ENCODE measurements at regions not wholly inside any gene's neighbourhood (a gene's known extent, or its start where the extent isn't known, plus 50 kb on each side); places are given as distances from the start of the nearest gene placed in this dataset.

DNA sequence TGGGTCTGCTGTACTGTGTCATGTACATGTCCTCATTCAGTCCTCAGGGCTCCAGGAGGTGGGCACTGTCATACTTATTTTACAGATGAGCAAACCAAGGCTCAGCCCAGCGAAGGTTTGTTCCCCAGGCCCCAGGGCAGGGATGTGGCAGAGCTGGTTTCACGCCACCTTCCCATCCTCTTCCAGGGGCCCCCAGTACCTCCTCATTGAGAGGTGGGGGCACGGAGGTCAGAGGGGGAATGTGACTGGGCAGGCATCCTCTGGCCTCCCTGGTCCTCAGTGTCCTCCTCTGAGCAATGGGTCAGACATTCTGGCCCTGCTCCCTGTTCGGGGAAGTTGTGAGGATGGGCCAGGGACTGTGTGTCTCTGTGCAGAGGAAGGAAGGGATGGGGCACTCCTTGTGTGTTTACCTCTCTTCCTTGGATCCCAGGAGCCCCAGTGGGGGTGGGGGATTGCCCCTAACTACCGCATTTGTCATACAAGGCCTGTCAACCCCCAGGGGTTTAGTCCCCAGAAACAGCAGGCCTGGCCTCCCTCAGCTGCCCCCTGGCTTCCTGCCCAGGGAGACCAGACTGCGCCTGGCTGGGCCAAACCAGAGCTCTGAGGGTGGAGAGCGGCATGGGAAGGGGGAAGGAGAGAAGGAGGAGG, 65.9 kb upstream of the LCTL start (continued):
- TF ChIP-seq, protein P1, sequence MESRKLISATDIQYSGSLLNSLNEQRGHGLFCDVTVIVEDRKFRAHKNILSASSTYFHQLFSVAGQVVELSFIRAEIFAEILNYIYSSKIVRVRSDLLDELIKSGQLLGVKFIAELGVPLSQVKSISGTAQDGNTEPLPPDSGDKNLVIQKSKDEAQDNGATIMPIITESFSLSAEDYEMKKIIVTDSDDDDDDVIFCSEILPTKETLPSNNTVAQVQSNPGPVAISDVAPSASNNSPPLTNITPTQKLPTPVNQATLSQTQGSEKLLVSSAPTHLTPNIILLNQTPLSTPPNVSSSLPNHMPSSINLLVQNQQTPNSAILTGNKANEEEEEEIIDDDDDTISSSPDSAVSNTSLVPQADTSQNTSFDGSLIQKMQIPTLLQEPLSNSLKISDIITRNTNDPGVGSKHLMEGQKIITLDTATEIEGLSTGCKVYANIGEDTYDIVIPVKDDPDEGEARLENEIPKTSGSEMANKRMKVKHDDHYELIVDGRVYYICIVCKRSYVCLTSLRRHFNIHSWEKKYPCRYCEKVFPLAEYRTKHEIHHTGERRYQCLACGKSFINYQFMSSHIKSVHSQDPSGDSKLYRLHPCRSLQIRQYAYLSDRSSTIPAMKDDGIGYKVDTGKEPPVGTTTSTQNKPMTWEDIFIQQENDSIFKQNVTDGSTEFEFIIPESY (IDR thresholded peaks at IDR 0.05; ENCODE audit: extremely low read depth, insufficient replicate concordance, low read length) = no peak
- TF ChIP-seq EZH2 (IDR thresholded peaks at IDR 0.05) (no peak), ZNF274 (IDR thresholded peaks at IDR 0.05; ENCODE audit: low read depth, low read length) (no peak), SP1 (IDR thresholded peaks at IDR 0.05; ENCODE audit: low read depth) (no peak), ELF1 (IDR thresholded peaks at IDR 0.05; ENCODE audit: borderline replicate concordance, low read depth) (no peak)

- no peaks in the 10 kb centered on the region for H3K36me3 ChIP-seq (ENCODE audit: control insufficient read depth in 1 of 2, insufficient read depth in 2 of 2, low read length in 2 of 2)
- ChIA-PET POLR2A (no interaction called here), RAD21 (ENCODE audit: low non-redundant PET in 1 of 2, low total read pairs in 2 of 2, uncharacterized antibody in 2 of 2, unreplicated experiment in 2 of 2) (no interaction called here), CTCF (no interaction called here)
- no peaks in the 10 kb centered on the region for H3K79me2 ChIP-seq (ENCODE audit: insufficient read depth, low read length)
- ATAC-seq (0 out of 2 replicates have a peak, but pooled peaks have one; percentile 18), DNase-seq (ENCODE audit: low read depth, low spot score) (no peak)
- H3K27ac ChIP-seq (ENCODE audit: low read depth, low read length) = no peak overlapping the region
- H3K4me3 ChIP-seq (replicated peaks in 1 of 2; ENCODE audit: low read depth in 1 of 2, low read length in 2 of 2) = no peak overlapping the region
- H4K20me1 ChIP-seq (ENCODE audit: insufficient read depth) = no peaks in the 10 kb centered on the region
- H3K9ac ChIP-seq (ENCODE audit: low read length) = no peak overlapping the region
- intact Hi-C loops (cut with micrococcal nuclease) = no loop called here
- H3K9me2 ChIP-seq (ENCODE audit: insufficient read depth) = no peaks in the 10 kb centered on the region
- no peaks in the 10 kb centered on the region for H3K9me3 ChIP-seq (ENCODE audit: control insufficient read depth in 1 of 2, insufficient read depth in 1 of 2, low read depth in 1 of 2, low read length in 2 of 2)
- H3K4me2 ChIP-seq (ENCODE audit: low read length) = no peak overlapping the region
- no TSS peak for BruUV-seq (replicated peaks)
- no peaks in the 10 kb centered on the region for H3K4me1 ChIP-seq (ENCODE audit: control insufficient read depth in 1 of 2, insufficient read depth in 2 of 2, low read length in 2 of 2)
- H2AFZ ChIP-seq (ENCODE audit: low read depth, low read length, poor library complexity, severe bottlenecking) = no peak overlapping the region
- no peaks in the 10 kb centered on the region for H3K27me3 ChIP-seq (ENCODE audit: insufficient read depth, low read length)
- TF ChIP-seq, protein P2, sequence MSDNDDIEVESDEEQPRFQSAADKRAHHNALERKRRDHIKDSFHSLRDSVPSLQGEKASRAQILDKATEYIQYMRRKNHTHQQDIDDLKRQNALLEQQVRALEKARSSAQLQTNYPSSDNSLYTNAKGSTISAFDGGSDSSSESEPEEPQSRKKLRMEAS (IDR thresholded peaks at IDR 0.05) = no peak
- TF ChIP-seq YY1 (IDR thresholded peaks at IDR 0.05; ENCODE audit: extremely low read depth, insufficient replicate concordance, low read depth, low read length) (no peak), CBX3 (IDR thresholded peaks at IDR 0.05; ENCODE audit: low read depth) (no peak), POLR2A (IDR thresholded peaks at IDR 0.05; ENCODE audit: borderline replicate concordance, extremely low read depth, insufficient read depth, insufficient read length) (no peak), TCF7L2 (IDR thresholded peaks at IDR 0.05; ENCODE audit: borderline replicate concordance, extremely low read depth, insufficient read depth, insufficient read length) (no peak), FOSL1 (IDR thresholded peaks at IDR 0.05; ENCODE audit: low read depth) (no peak), EZH2phosphoT487 (IDR thresholded peaks at IDR 0.05; ENCODE audit: borderline replicate concordance) (no peak)
- TF ChIP-seq, protein P3, sequence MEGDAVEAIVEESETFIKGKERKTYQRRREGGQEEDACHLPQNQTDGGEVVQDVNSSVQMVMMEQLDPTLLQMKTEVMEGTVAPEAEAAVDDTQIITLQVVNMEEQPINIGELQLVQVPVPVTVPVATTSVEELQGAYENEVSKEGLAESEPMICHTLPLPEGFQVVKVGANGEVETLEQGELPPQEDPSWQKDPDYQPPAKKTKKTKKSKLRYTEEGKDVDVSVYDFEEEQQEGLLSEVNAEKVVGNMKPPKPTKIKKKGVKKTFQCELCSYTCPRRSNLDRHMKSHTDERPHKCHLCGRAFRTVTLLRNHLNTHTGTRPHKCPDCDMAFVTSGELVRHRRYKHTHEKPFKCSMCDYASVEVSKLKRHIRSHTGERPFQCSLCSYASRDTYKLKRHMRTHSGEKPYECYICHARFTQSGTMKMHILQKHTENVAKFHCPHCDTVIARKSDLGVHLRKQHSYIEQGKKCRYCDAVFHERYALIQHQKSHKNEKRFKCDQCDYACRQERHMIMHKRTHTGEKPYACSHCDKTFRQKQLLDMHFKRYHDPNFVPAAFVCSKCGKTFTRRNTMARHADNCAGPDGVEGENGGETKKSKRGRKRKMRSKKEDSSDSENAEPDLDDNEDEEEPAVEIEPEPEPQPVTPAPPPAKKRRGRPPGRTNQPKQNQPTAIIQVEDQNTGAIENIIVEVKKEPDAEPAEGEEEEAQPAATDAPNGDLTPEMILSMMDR (IDR thresholded peaks at IDR 0.05 in 2 of 3, conservative IDR thresholded peaks at IDR 0.05 in 1 of 3; ENCODE audit: borderline replicate concordance in 1 of 3, insufficient read depth in 1 of 3, low read depth in 2 of 3, low read length in 2 of 3) = no peak
- TF ChIP-seq, protein P4, sequence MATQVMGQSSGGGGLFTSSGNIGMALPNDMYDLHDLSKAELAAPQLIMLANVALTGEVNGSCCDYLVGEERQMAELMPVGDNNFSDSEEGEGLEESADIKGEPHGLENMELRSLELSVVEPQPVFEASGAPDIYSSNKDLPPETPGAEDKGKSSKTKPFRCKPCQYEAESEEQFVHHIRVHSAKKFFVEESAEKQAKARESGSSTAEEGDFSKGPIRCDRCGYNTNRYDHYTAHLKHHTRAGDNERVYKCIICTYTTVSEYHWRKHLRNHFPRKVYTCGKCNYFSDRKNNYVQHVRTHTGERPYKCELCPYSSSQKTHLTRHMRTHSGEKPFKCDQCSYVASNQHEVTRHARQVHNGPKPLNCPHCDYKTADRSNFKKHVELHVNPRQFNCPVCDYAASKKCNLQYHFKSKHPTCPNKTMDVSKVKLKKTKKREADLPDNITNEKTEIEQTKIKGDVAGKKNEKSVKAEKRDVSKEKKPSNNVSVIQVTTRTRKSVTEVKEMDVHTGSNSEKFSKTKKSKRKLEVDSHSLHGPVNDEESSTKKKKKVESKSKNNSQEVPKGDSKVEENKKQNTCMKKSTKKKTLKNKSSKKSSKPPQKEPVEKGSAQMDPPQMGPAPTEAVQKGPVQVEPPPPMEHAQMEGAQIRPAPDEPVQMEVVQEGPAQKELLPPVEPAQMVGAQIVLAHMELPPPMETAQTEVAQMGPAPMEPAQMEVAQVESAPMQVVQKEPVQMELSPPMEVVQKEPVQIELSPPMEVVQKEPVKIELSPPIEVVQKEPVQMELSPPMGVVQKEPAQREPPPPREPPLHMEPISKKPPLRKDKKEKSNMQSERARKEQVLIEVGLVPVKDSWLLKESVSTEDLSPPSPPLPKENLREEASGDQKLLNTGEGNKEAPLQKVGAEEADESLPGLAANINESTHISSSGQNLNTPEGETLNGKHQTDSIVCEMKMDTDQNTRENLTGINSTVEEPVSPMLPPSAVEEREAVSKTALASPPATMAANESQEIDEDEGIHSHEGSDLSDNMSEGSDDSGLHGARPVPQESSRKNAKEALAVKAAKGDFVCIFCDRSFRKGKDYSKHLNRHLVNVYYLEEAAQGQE (IDR thresholded peaks at IDR 0.05; ENCODE audit: low read depth) = no peak
These were observed 67.5 kb upstream of the LCTL start for GRCh38 chr15:66633041-66633937.
